ENCODE measurements at regions not wholly inside any gene's neighbourhood (a gene's known extent, or its start where the extent isn't known, plus 50 kb on each side); places are given as distances from the start of the nearest gene placed in this dataset.
"Not testable (repeated sequence)": the region's sequence is repeated elsewhere in the genome, so short reads cannot be mapped to it uniquely, and the experiment has no call there.

GRCh38 chr6:126204598-126204997 lies 135.3 kb upstream of the CENPW start:
- Histone ChIP-seq H3K27ac (ENCODE audit: low read depth, low read length) (no peak overlapping the region), H3K4me3 (ENCODE audit: low read length) (no peak overlapping the region), H3K4ac (ENCODE audit: low read depth, low read length) (no peak overlapping the region), H4K8ac (ENCODE audit: low read depth, low read length) (no peak overlapping the region), H3K27me3 (ENCODE audit: insufficient read depth, low read length, poor library complexity) (no peaks in the 10 kb centered on the region), H2AK5ac (ENCODE audit: low read length) (no peak overlapping the region), H4K5ac (ENCODE audit: low read length) (no peak overlapping the region), H3K79me2 (ENCODE audit: control insufficient read depth, insufficient read depth, low read length) (no peaks in the 10 kb centered on the region), H3K36me3 (ENCODE audit: control insufficient read depth, insufficient read depth, low read length) (no peaks in the 10 kb centered on the region), H2BK5ac (ENCODE audit: low read length) (no peak overlapping the region), H3K23ac (ENCODE audit: low read length) (no peak overlapping the region), H3K4me1 (ENCODE audit: control insufficient read depth, low read depth, low read length) (no peaks in the 10 kb centered on the region), H3K4me2 (ENCODE audit: low read length) (no peak overlapping the region), H3K9ac (ENCODE audit: low read length) (no peak overlapping the region), H3K56ac (ENCODE audit: low read length) (no peak overlapping the region), H3K79me1 (ENCODE audit: low read length) (no peaks in the 10 kb centered on the region), H3K18ac (ENCODE audit: low read length) (no peak overlapping the region), H2BK120ac (ENCODE audit: low read depth, low read length) (no peak overlapping the region), H2BK15ac (replicated peaks; ENCODE audit: low read depth) (no peak overlapping the region)
- no peak for DNase-seq

- Histone ChIP-seq H3K27ac (ENCODE audit: low read depth, low read length) (no peak overlapping the region), H3K4ac (ENCODE audit: low read depth, low read length) (no peak overlapping the region), H3K4me1 (ENCODE audit: control insufficient read depth, low read depth, low read length) (no peaks in the 10 kb centered on the region), H3K23ac (ENCODE audit: low read length) (no peak overlapping the region), H3K18ac (ENCODE audit: low read length) (no peak overlapping the region), H2AK5ac (ENCODE audit: low read length) (no peak overlapping the region), H3K9ac (ENCODE audit: low read length) (no peak overlapping the region), H3K36me3 (ENCODE audit: control insufficient read depth, insufficient read depth, low read length) (no peaks in the 10 kb centered on the region), H3K4me3 (ENCODE audit: low read length) (no peak overlapping the region), H4K8ac (ENCODE audit: low read depth, low read length) (no peak overlapping the region), H2BK5ac (ENCODE audit: low read length) (no peak overlapping the region), H2BK120ac (ENCODE audit: low read depth, low read length) (no peak overlapping the region), H2BK15ac (replicated peaks; ENCODE audit: low read depth) (no peak overlapping the region), H4K5ac (ENCODE audit: low read length) (no peak overlapping the region), H3K79me2 (ENCODE audit: control insufficient read depth, insufficient read depth, low read length) (no peaks in the 10 kb centered on the region), H3K56ac (ENCODE audit: low read length) (no peak overlapping the region), H3K4me2 (ENCODE audit: low read length) (no peak overlapping the region), H3K79me1 (ENCODE audit: low read length) (no peaks in the 10 kb centered on the region), H3K27me3 (ENCODE audit: insufficient read depth, low read length, poor library complexity) (no peaks in the 10 kb centered on the region)
- DNase-seq: no peak
- no CpG with 5 or more reads among the region's 1 CpG for WGBS (ENCODE audit: extremely low coverage, insufficient coverage, low lambda C conversion rate)
Observed at GRCh38 chr6:126206504-126207246, 133.2 kb upstream of the CENPW start.

- H3K4me3 ChIP-seq (ENCODE audit: low read length): no peak overlapping the region
- no peak overlapping the region for H4K5ac ChIP-seq (ENCODE audit: low read length)
- no peaks in the 10 kb centered on the region for H3K27me3 ChIP-seq (ENCODE audit: insufficient read depth, low read length, poor library complexity)
- H2BK120ac ChIP-seq (ENCODE audit: low read depth, low read length): no peak overlapping the region
- no peak overlapping the region for H3K56ac ChIP-seq (ENCODE audit: low read length)
- no peaks in the 10 kb centered on the region for H3K79me1 ChIP-seq (ENCODE audit: low read length)
- no CpG with 5 or more reads among the region's 3 CpGs for WGBS (ENCODE audit: extremely low coverage, insufficient coverage, low lambda C conversion rate)
- H3K4ac ChIP-seq (ENCODE audit: low read depth, low read length): no peak overlapping the region
- H3K4me1 ChIP-seq (ENCODE audit: control insufficient read depth, low read depth, low read length): no peaks in the 10 kb centered on the region
- H3K23ac ChIP-seq (ENCODE audit: low read length): no peak overlapping the region
- no peaks in the 10 kb centered on the region for H3K36me3 ChIP-seq (ENCODE audit: control insufficient read depth, insufficient read depth, low read length)
- H3K9ac ChIP-seq (ENCODE audit: low read length): no peak overlapping the region
- no peak overlapping the region for H2BK15ac ChIP-seq (replicated peaks; ENCODE audit: low read depth)
- H2BK5ac ChIP-seq (ENCODE audit: low read length): no peak overlapping the region
- H2AK5ac ChIP-seq (ENCODE audit: low read length): no peak overlapping the region
- no peak overlapping the region for H3K4me2 ChIP-seq (ENCODE audit: low read length)
- H3K18ac ChIP-seq (ENCODE audit: low read length): no peak overlapping the region
- DNase-seq: no peak
- no peak overlapping the region for H4K8ac ChIP-seq (ENCODE audit: low read depth, low read length)
- no peak overlapping the region for H3K27ac ChIP-seq (ENCODE audit: low read depth, low read length)
- H3K79me2 ChIP-seq (ENCODE audit: control insufficient read depth, insufficient read depth, low read length): no peaks in the 10 kb centered on the region
Observed at GRCh38 chr6:126210398-126211075, 129.4 kb upstream of the CENPW start.

DNA sequence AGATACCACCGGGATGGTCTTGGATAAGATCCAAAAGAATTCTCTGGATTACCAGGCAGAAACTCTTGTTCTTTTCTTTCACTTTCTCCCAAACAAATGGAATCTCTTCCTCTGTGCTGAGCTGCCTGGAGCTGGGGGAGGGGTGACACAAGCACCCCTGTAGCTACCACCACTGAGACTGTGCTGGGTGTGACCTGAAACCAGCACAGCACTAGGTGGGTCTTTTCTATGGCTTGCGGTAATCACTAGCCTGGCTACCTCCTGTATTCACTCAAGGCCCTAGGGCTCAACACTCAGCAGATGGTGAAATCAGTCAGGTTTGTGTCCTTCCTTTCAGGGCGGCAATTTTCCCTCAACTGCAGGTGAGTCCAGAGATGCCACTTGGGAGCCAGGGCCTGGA lies 122.4 kb upstream of the CENPW start:
- H3K36me3 ChIP-seq (ENCODE audit: control insufficient read depth, insufficient read depth, low read length): no peaks in the 10 kb centered on the region
- no peaks in the 10 kb centered on the region for H3K79me2 ChIP-seq (ENCODE audit: control insufficient read depth, insufficient read depth, low read length)
- H3K4me1 ChIP-seq (ENCODE audit: control insufficient read depth, low read depth, low read length): no peaks in the 10 kb centered on the region
- WGBS (ENCODE audit: extremely low coverage, insufficient coverage, low lambda C conversion rate): no CpG with 5 or more reads among the region's 3 CpGs
- no peak overlapping the region for H3K4ac ChIP-seq (ENCODE audit: low read depth, low read length)
- no peaks in the 10 kb centered on the region for H3K27me3 ChIP-seq (ENCODE audit: insufficient read depth, low read length, poor library complexity)
- H2BK120ac ChIP-seq (ENCODE audit: low read depth, low read length): no peak overlapping the region
- DNase-seq: no peak
- no peaks in the 10 kb centered on the region for H3K79me1 ChIP-seq (ENCODE audit: low read length)
- H2AK5ac ChIP-seq (ENCODE audit: low read length): no peak overlapping the region
- no peak overlapping the region for H3K27ac ChIP-seq (ENCODE audit: low read depth, low read length)
- H3K9ac ChIP-seq (ENCODE audit: low read length): no peak overlapping the region
- no peak overlapping the region for H3K4me3 ChIP-seq (ENCODE audit: low read length)
- no peak overlapping the region for H4K8ac ChIP-seq (ENCODE audit: low read depth, low read length)
- H2BK15ac ChIP-seq (replicated peaks; ENCODE audit: low read depth): no peak overlapping the region
- H3K18ac ChIP-seq (ENCODE audit: low read length): no peak overlapping the region
- no peak overlapping the region for H3K23ac ChIP-seq (ENCODE audit: low read length)
- no peak overlapping the region for H3K4me2 ChIP-seq (ENCODE audit: low read length)
- no peak overlapping the region for H2BK5ac ChIP-seq (ENCODE audit: low read length)
- no peak overlapping the region for H4K5ac ChIP-seq (ENCODE audit: low read length)
- no peak overlapping the region for H3K56ac ChIP-seq (ENCODE audit: low read length)

DNA sequence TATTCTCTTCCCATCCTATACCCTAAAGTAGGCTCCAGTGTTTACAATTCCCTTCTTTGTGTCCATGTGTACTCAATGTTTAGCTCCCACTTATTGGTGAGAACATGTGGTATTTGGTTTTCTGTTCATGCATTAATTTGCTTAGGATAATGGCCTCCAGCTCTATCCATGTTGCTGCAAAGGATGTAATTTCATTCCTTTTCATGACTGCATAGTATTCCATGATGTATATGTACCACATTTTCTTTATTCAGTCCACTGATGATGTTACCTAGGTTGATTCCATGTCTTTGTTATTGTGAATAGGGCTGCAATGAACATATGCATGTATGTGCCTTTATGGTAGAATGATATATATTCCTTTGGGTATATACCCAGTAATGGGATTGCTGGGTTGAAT lies 119.0 kb upstream of the CENPW start:
- H2BK5ac ChIP-seq (ENCODE audit: low read length); H3K18ac ChIP-seq (ENCODE audit: low read length); H2BK120ac ChIP-seq (ENCODE audit: low read depth, low read length); H3K79me1 ChIP-seq (ENCODE audit: low read length); H3K36me3 ChIP-seq (ENCODE audit: control insufficient read depth, insufficient read depth, low read length); H3K4me3 ChIP-seq (ENCODE audit: low read length); H3K23ac ChIP-seq (ENCODE audit: low read length); H3K4me1 ChIP-seq (ENCODE audit: control insufficient read depth, low read depth, low read length); H2BK15ac ChIP-seq (replicated peaks; ENCODE audit: low read depth); H3K27me3 ChIP-seq (ENCODE audit: insufficient read depth, low read length, poor library complexity); H3K27ac ChIP-seq (ENCODE audit: low read depth, low read length); H3K4me2 ChIP-seq (ENCODE audit: low read length); H4K8ac ChIP-seq (ENCODE audit: low read depth, low read length); H3K4ac ChIP-seq (ENCODE audit: low read depth, low read length); H2AK5ac ChIP-seq (ENCODE audit: low read length); H3K9ac ChIP-seq (ENCODE audit: low read length); H3K56ac ChIP-seq (ENCODE audit: low read length); H3K79me2 ChIP-seq (ENCODE audit: control insufficient read depth, insufficient read depth, low read length); DNase-seq; H4K5ac ChIP-seq (ENCODE audit: low read length): not testable (repeated sequence)

All from mesendoderm (in vitro differentiated cells).